Vagina (tissue), 2 donors: ENCODE measurements at regions not wholly inside any gene's neighbourhood (a gene's known extent, or its start where the extent isn't known, plus 50 kb on each side); places are given as distances from the start of the nearest gene placed in this dataset.

Source experiments
- DNase-seq, 2 donors: peaks; one replicate each; pipeline ENCODE4 v3.0.0-alpha.2; 2017; ENCODE audit errors: extremely low spot score in 2 of 2
- H3K27ac ChIP-seq: fragments of 200-600 bp; sonication (generic); one replicate; pipeline ENCODE4 v1.5.1; 2019
- H3K27me3 ChIP-seq: fragments of 200-600 bp; sonication (generic); one replicate; pipeline ENCODE4 v1.5.1; 2019
- H3K36me3 ChIP-seq, 2 donors: fragments of 200-600 bp; sonication (generic); one replicate each; pipeline ENCODE4 v1.5.1; 2017 to 2019
- H3K4me1 ChIP-seq: fragments of 200-600 bp; sonication (generic); one replicate; pipeline ENCODE4 v1.5.1; 2019
- H3K4me3 ChIP-seq, 2 donors: fragments of 200-600 bp; sonication (generic); 1 replicate in 1 of 2; 2 replicates in 1 of 2; pipeline ENCODE4 v1.5.1; 2016 to 2019
- H3K9me3 ChIP-seq: fragments of 200-600 bp; sonication (generic); one replicate; pipeline ENCODE4 v1.5.1; 2019
- POLR2A ChIP-seq, 2 donors: fragments of 450-650 bp; IDR thresholded peaks; one replicate each; pipeline ENCODE4 v1.6.1; 2017; ENCODE audit warnings: antibody characterized with exemption in 2 of 2, mild to moderate bottlenecking in 2 of 2, moderate library complexity in 2 of 2
- POLR2AphosphoS5 ChIP-seq, 2 donors: sonication (generic); formaldehyde crosslinking; IDR thresholded peaks; one replicate each; pipeline ENCODE4 v1.9.0; 2017; ENCODE audit warnings: antibody characterized with exemption in 2 of 2, mild to moderate bottlenecking in 2 of 2, low read depth in 1 of 2; ENCODE audit not compliant: insufficient read depth in 1 of 2
- intact Hi-C: fragments of 100-400 bp; cut with DNase I; formaldehyde crosslinking; loops from one replicate; pipeline ENCODE4 v1.15.1; 2023
- TF ChIP-seq, protein P1 (sequence below), 3 experiments: fragments of 450-650 bp in 2 of 3; fragments of 200-600 bp in 1 of 3; sonication (generic) in 1 of 3; IDR thresholded peaks; one replicate each; pipeline ENCODE4 v1.5.1; 2017 to 2019; ENCODE audit warnings: antibody characterized with exemption in 3 of 3, mild to moderate bottlenecking in 2 of 3, moderate library complexity in 2 of 3

DNA sequence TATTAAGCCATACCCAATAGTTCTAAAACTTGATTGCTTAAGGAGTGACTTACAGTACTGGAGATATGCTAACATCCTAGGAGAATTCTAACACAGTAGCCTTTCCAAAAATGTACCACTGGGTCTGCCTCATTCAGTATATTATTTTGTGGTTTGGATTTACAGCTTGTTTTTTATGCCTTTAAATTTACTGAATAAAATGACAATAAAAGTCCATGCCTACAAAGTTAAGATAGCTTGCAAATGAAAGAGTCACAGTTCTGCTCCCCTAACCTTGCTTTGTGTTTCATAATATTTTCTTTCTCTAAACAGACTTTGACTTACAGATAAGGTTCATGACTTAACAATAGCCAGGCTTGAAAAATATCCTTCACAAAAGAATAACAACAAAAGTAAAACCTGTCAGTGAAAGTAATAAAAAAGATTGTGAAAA, 951.1 kb upstream of the NUDT12 start:
- DNase-seq = no peak
- Histone ChIP-seq H3K4me1 (no peaks in the 10 kb centered on the region), H3K36me3 (no peaks in the 10 kb centered on the region), H3K4me3 (no peak overlapping the region), H3K9me3 (peaks cover 6% of the 10 kb centered on the region), H3K27me3 (no peaks in the 10 kb centered on the region), H3K27ac (no peak overlapping the region)
- TF ChIP-seq POLR2AphosphoS5 (IDR thresholded peaks at IDR 0.05; ENCODE audit: insufficient read depth in 1 of 2, low read depth in 1 of 2) = no peak
- TF ChIP-seq, protein P1, sequence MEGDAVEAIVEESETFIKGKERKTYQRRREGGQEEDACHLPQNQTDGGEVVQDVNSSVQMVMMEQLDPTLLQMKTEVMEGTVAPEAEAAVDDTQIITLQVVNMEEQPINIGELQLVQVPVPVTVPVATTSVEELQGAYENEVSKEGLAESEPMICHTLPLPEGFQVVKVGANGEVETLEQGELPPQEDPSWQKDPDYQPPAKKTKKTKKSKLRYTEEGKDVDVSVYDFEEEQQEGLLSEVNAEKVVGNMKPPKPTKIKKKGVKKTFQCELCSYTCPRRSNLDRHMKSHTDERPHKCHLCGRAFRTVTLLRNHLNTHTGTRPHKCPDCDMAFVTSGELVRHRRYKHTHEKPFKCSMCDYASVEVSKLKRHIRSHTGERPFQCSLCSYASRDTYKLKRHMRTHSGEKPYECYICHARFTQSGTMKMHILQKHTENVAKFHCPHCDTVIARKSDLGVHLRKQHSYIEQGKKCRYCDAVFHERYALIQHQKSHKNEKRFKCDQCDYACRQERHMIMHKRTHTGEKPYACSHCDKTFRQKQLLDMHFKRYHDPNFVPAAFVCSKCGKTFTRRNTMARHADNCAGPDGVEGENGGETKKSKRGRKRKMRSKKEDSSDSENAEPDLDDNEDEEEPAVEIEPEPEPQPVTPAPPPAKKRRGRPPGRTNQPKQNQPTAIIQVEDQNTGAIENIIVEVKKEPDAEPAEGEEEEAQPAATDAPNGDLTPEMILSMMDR (IDR thresholded peaks at IDR 0.05) = no peak
- no peak for TF ChIP-seq POLR2A (IDR thresholded peaks at IDR 0.05)
- intact Hi-C loops = no loop called here

DNA sequence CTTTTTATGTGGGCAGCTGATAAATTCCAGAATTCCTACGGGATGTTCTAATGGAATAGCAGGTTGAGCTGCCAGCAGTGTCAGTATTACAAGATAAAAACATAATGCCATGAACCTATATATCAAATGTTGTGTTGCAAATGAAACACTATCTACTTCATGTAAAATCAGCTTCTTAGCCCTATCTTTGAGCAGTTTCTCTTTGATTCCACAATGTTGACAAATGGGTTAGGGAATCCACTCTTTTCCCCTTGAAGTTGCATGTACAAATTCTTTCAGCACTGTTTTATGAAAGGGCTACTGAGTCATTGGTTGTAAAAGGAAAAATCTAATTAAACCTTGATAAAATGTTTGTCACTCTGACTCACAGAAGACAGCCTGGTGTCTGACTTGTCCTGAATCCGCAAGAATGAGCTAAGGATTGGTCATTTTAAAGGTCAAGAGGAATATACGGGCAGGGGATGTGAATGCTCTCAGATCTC, 950.6 kb upstream of the NUDT12 start:
- no peaks in the 10 kb centered on the region for H3K4me1 ChIP-seq
- no peak overlapping the region for H3K27ac ChIP-seq
- TF ChIP-seq POLR2A (IDR thresholded peaks at IDR 0.05) (no peak), POLR2AphosphoS5 (IDR thresholded peaks at IDR 0.05; ENCODE audit: insufficient read depth in 1 of 2, low read depth in 1 of 2) (no peak)
- TF ChIP-seq, protein P1 (IDR thresholded peaks at IDR 0.05) = no peak
- H3K9me3 ChIP-seq = peaks cover 6% of the 10 kb centered on the region
- no peak for DNase-seq
- intact Hi-C loops = no loop called here
- H3K4me3 ChIP-seq = no peak overlapping the region
- no peaks in the 10 kb centered on the region for H3K27me3 ChIP-seq
- no peaks in the 10 kb centered on the region for H3K36me3 ChIP-seq

DNA sequence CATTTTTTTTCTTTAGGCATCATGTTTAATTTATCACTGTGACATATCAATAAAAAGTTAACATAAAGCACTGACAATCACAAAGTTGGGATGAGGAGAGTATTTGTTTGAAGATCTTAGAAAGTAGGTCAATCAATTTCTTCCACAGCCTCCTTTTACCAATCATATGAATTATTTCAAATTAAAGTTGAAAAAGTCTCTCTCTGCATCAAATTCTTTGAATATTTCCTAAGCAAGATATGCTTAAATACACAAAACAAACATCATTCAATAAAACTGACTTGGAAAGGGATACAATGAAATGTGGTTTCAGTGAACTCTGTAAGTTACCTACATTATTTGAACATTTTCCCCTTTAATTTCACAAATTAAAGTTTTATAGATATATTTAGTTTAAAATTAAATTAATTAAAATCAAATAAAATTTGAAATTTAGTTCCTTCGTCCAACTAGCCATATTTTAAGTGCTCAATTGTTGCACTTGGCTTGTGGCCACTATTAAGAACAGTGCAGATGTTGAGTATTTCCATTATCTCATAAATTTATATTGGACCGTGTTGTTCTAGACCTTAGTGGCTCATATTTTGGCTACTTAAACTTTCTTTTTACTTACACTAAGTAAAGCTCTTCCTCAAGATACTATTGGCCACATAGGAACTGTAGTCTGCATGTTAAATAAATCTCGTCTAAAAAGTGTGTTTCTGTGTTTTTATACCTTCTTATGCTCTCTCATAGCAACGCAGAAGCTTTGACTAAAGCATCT, 949.7 kb upstream of the NUDT12 start:
- Histone ChIP-seq H3K4me1 (no peaks in the 10 kb centered on the region), H3K27me3 (no peaks in the 10 kb centered on the region), H3K9me3 (peaks cover 6% of the 10 kb centered on the region), H3K27ac (no peak overlapping the region), H3K4me3 (no peak overlapping the region), H3K36me3 (no peaks in the 10 kb centered on the region)
- intact Hi-C loops = no loop called here
- DNase-seq = no peak
- TF ChIP-seq POLR2A (IDR thresholded peaks at IDR 0.05) (no peak), POLR2AphosphoS5 (IDR thresholded peaks at IDR 0.05; ENCODE audit: insufficient read depth in 1 of 2, low read depth in 1 of 2) (no peak)
- TF ChIP-seq, protein P1 (IDR thresholded peaks at IDR 0.05) = no peak

DNA sequence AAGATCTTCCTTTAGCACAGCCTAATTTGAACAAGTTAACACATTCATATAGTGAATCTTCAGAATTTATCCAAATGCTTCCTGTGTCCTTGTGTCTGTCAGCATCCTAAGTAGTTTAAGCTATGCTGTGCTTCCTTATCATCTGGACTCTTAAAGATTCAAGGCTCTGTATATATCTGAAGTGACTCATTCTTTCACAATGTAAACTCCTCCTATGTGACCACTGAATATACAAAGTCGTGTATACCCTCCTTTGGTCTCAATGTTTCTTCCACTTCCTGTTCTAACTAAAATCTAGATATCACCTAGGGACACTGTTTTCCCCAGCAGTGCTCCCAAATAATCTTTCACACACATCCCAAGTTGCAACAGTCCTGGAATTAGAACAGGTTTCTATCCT, 935.7 kb upstream of the NUDT12 start:
- intact Hi-C loops = no loop called here
- H3K27me3 ChIP-seq = no peaks in the 10 kb centered on the region
- no peak overlapping the region for H3K27ac ChIP-seq
- DNase-seq = no peak
- H3K4me3 ChIP-seq = no peak overlapping the region
- no peaks in the 10 kb centered on the region for H3K4me1 ChIP-seq
- no peaks in the 10 kb centered on the region for H3K9me3 ChIP-seq
- TF ChIP-seq, protein P1 (IDR thresholded peaks at IDR 0.05) = no peak
- TF ChIP-seq POLR2A (IDR thresholded peaks at IDR 0.05) (no peak), POLR2AphosphoS5 (IDR thresholded peaks at IDR 0.05; ENCODE audit: insufficient read depth in 1 of 2, low read depth in 1 of 2) (no peak)
- H3K36me3 ChIP-seq = no peaks in the 10 kb centered on the region

DNA sequence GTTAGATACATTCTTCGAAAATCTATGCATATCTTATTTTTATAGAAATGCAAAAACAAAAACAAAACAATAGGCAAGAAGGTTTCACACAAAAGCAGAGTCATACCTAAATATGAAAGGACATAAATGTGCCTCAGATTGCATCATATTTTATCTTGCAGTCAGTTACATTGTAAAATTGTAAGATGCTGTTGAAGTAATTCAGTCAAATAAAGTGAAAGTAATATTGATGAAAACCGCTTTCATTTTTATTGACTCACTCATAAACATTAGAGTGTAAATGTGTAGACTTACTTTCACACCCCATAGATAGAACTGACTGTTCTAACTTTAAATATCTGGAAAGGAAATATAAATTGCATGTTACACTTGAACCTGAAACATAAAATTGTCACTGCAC, 931.5 kb upstream of the NUDT12 start:
- DNase-seq = no peak
- Histone ChIP-seq H3K9me3 (no peaks in the 10 kb centered on the region), H3K4me1 (no peaks in the 10 kb centered on the region), H3K4me3 (no peak overlapping the region), H3K27ac (no peak overlapping the region), H3K36me3 (no peaks in the 10 kb centered on the region), H3K27me3 (no peaks in the 10 kb centered on the region)
- no peak for TF ChIP-seq POLR2A (IDR thresholded peaks at IDR 0.05)
- TF ChIP-seq POLR2AphosphoS5 (IDR thresholded peaks at IDR 0.05; ENCODE audit: insufficient read depth in 1 of 2, low read depth in 1 of 2) = no peak
- TF ChIP-seq, protein P1 (IDR thresholded peaks at IDR 0.05) = no peak
- intact Hi-C loops = no loop called here
